Uterus (tissue), 3 donors: ENCODE measurements at regions not wholly inside any gene's neighbourhood (a gene's known extent, or its start where the extent isn't known, plus 50 kb on each side); places are given as distances from the start of the nearest gene placed in this dataset.
"Not testable (repeated sequence)": the region's sequence is repeated elsewhere in the genome, so short reads cannot be mapped to it uniquely, and the experiment has no call there.

Experiments
- DNase-seq, 2 donors: peaks; one replicate each; pipeline ENCODE4 v3.0.0-alpha.2; 2019 to 2020
- H3K27ac ChIP-seq, 2 donors: fragments of 200-600 bp; sonication (generic); 1 replicate in 1 of 2; 2 replicates in 1 of 2; pipeline ENCODE4 v1.5.1; 2016 to 2018
- H3K27me3 ChIP-seq, 2 donors: fragments of 200-600 bp; sonication (generic); one replicate each; pipeline ENCODE4 v1.5.1; 2018 to 2019; ENCODE audit warnings: control low read depth in 1 of 2
- H3K36me3 ChIP-seq, 2 donors: fragments of 200-600 bp; sonication (generic); one replicate each; pipeline ENCODE4 v1.5.1; 2019; ENCODE audit warnings: control low read depth in 1 of 2
- H3K4me1 ChIP-seq, 2 donors: fragments of 200-600 bp; sonication (generic); one replicate each; pipeline ENCODE4 v1.5.1; 2018 to 2019; ENCODE audit warnings: control low read depth in 1 of 2
- H3K4me3 ChIP-seq, 2 donors: fragments of 200-600 bp; sonication (generic); 1 replicate in 1 of 2; 2 replicates in 1 of 2; pipeline ENCODE4 v1.5.1; 2018 to 2019; ENCODE audit warnings: mild to moderate bottlenecking in 1 of 2
- H3K9me3 ChIP-seq, 2 donors: fragments of 200-600 bp; sonication (generic); one replicate each; pipeline ENCODE4 v1.5.1; 2019; ENCODE audit warnings: control low read depth in 1 of 2
- CTCF ChIP-seq, 4 experiments: fragments of 200-600 bp in 2 of 4; fragments of 450-650 bp in 2 of 4; sonication (generic) in 2 of 4; IDR thresholded peaks; one replicate each; pipeline ENCODE4 v1.5.1; 2016 to 2019; ENCODE audit warnings: antibody characterized with exemption in 4 of 4, mild to moderate bottlenecking in 2 of 4, moderate library complexity in 1 of 4
- POLR2A ChIP-seq, 2 donors: fragments of 450-650 bp; IDR thresholded peaks; one replicate each; pipeline ENCODE4 v1.6.1; 2016; ENCODE audit warnings: antibody characterized with exemption in 2 of 2, mild to moderate bottlenecking in 1 of 2, moderate library complexity in 1 of 2
- intact Hi-C: fragments of 100-400 bp; cut with DNase I; formaldehyde crosslinking; loops from one replicate; pipeline ENCODE4 v1.15.1; 2023; ENCODE audit warnings: low total_unique reads
- donor health status: DM: yes; HTN: yes; CAD: no.

GRCh38 chr2:226303707-226304106 is 495.9 kb downstream of the IRS1 start:
- DNase-seq, result no peak
- no peaks in the 10 kb centered on the region for H3K4me1 ChIP-seq
- intact Hi-C loops, result no loop called here
- H3K27me3 ChIP-seq, result no peaks in the 10 kb centered on the region
- no peak overlapping the region for H3K4me3 ChIP-seq
- H3K27ac ChIP-seq, result no peak overlapping the region
- no peaks in the 10 kb centered on the region for H3K36me3 ChIP-seq
- TF ChIP-seq CTCF (IDR thresholded peaks at IDR 0.05) (no peak), POLR2A (IDR thresholded peaks at IDR 0.05) (no peak)
- no peaks in the 10 kb centered on the region for H3K9me3 ChIP-seq

DNA sequence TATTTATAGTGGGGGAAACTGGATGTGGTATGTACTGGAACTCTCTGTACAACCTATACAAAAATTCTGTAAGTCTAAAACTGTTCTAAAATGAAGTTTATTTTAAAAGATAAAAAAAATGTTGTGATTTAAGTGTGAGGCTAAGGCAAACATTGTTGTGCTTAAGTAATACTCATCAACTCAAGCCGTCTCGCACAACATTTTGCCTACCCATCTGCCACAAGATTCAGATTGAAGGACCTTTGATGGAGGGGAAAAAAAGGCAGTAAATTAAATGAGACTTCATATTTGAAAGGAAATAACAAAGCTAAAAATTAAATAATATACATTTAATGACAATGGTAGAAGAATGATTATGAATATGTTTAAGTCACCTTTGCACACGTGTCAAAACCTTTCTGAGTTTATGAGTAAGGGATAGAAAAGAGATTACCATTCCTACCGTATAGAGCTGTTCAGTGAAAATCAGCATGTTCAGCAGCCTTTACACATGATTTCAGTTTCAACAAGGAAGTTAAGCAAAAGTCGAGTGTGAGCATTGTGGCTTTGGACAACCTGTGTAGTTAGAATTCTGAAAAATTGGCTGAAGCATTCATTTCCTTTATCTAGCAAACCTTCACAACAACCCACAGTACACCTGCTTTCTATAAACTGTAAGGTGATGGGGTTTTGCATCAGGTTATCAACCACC is 499.3 kb downstream of the IRS1 start:
- Histone ChIP-seq H3K27ac (no peak overlapping the region), H3K36me3 (no peaks in the 10 kb centered on the region), H3K4me3 (no peak overlapping the region), H3K9me3 (no peaks in the 10 kb centered on the region), H3K27me3 (no peaks in the 10 kb centered on the region), H3K4me1 (no peaks in the 10 kb centered on the region)
- intact Hi-C loops, result no loop called here
- no peak for TF ChIP-seq CTCF (IDR thresholded peaks at IDR 0.05)
- TF ChIP-seq POLR2A (IDR thresholded peaks at IDR 0.05), result no peak
- DNase-seq, result no peak

DNA sequence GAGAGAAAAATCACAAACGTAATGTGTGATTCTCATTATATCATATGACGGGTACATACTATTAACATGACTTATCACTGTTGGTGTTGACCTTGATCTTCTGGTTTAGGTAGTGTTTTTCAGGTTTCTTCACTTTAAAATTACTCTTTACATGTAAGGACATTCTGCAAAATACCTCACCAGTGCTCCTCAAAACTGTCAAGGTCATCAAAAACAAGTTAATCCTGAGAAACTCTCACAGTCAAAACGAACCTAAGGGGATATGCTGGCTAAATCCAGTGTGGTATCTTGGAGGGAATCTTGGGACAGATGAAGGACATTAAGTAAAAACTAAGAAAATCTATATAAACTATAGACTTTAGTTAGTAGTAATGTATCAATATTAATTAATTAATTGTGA is 499.8 kb downstream of the IRS1 start:
- Histone ChIP-seq H3K4me1 (no peaks in the 10 kb centered on the region), H3K27ac (no peak overlapping the region), H3K4me3 (no peak overlapping the region), H3K9me3 (no peaks in the 10 kb centered on the region), H3K36me3 (no peaks in the 10 kb centered on the region), H3K27me3 (no peaks in the 10 kb centered on the region)
- DNase-seq, result no peak
- no peak for TF ChIP-seq CTCF (IDR thresholded peaks at IDR 0.05)
- no peak for TF ChIP-seq POLR2A (IDR thresholded peaks at IDR 0.05)
- intact Hi-C loops, result no loop called here

DNA sequence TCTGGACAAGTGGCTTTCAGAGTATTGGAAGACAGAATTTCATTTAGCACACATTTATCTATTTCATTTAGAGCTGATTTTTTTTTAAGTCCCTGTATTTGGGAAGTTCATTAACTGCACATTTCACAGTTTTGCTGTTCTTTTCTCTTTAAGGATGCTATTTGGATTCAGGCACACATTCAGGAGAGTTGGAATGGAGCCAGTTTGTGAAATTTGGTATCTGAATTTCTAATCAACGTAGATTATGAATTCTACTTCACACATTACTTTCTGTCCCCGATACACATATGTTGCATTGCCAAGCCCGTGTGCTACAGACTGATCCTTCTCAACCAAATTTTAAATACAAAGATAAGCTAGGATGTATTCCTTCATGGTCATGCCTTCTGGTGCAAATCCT is 503.9 kb downstream of the IRS1 start:
- TF ChIP-seq POLR2A (IDR thresholded peaks at IDR 0.05), result no peak
- no peak for TF ChIP-seq CTCF (IDR thresholded peaks at IDR 0.05)
- Histone ChIP-seq H3K4me1 (no peaks in the 10 kb centered on the region), H3K36me3 (no peaks in the 10 kb centered on the region), H3K4me3 (no peak overlapping the region), H3K27me3 (no peaks in the 10 kb centered on the region), H3K9me3 (peaks cover 0 to 4% of the 10 kb centered on the region in 2 donors), H3K27ac (no peak overlapping the region)
- intact Hi-C loops, result no loop called here
- no peak for DNase-seq

DNA sequence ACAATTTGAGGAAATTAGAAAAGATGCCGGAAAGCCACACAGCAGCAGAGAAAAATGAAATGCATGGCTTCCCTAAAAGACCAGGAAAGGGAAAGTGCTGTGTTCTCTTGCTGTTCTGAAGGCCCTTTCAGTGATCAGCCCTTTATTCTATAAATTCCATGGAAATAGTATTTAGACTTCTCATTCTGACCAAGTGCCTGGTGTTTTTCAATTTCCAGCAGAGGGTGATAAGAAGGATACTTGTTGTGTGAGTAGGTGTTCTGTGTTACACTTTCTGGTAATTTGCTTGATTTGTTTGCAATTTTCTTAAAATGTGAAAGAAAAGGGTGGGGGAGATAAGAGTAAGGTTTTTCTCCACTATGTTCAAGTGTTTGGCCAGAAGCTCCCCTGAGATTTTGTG is 504.5 kb downstream of the IRS1 start:
- Histone ChIP-seq H3K27me3 (no peaks in the 10 kb centered on the region), H3K4me3 (no peak overlapping the region), H3K27ac (no peak overlapping the region), H3K9me3 (peaks cover 0 to 6% of the 10 kb centered on the region in 2 donors), H3K36me3 (no peaks in the 10 kb centered on the region), H3K4me1 (no peaks in the 10 kb centered on the region)
- TF ChIP-seq CTCF (IDR thresholded peaks at IDR 0.05), result no peak
- TF ChIP-seq POLR2A (IDR thresholded peaks at IDR 0.05), result no peak
- no peak for DNase-seq
- intact Hi-C loops, result no loop called here

- DNase-seq, H3K4me3 ChIP-seq, H3K27ac ChIP-seq, H3K27me3 ChIP-seq, H3K9me3 ChIP-seq, H3K4me1 ChIP-seq, intact Hi-C loops, H3K36me3 ChIP-seq: not testable (repeated sequence)
Observed at GRCh38 chr2:226291281-226291680, 508.3 kb downstream of the IRS1 start.
